Cardiac muscle cell (in vitro differentiated cells and primary cell): ENCODE measurements at regions not wholly inside any gene's neighbourhood (a gene's known extent, or its start where the extent isn't known, plus 50 kb on each side); places are given as distances from the start of the nearest gene placed in this dataset.

Experiments used
- DNase-seq, 2 donors: peaks; one replicate each; pipeline versions ENCODE4 v3.0.0 to v3.0.0-alpha.2; 2010 to 2017; ENCODE audit warnings: low read depth in 1 of 2, low spot score in 1 of 2
- H3K27ac ChIP-seq: fragments of 200-600 bp; sonication (generic); 2 replicates; pipeline ENCODE4 v1.5.1; 2016
- H3K27me3 ChIP-seq: fragments of 200-600 bp; sonication (generic); 2 replicates; pipeline ENCODE4 v1.6.0; 2016; ENCODE audit warnings: control low read depth
- H3K36me3 ChIP-seq: fragments of 200-600 bp; sonication (generic); 2 replicates; pipeline ENCODE4 v1.5.1; 2016; ENCODE audit warnings: control low read depth
- H3K4me1 ChIP-seq: fragments of 200-600 bp; sonication (generic); 2 replicates; pipeline ENCODE4 v1.8.1; 2017; ENCODE audit warnings: low read depth, mild to moderate bottlenecking, mixed run types
- H3K4me3 ChIP-seq: fragments of 200-600 bp; sonication (generic); 2 replicates; pipeline ENCODE4 v1.5.1; 2016; ENCODE audit warnings: mild to moderate bottlenecking
- H3K9me3 ChIP-seq: fragments of 200-600 bp; sonication (generic); 2 replicates; pipeline ENCODE4 v1.5.1; 2017; ENCODE audit warnings: low read depth, mild to moderate bottlenecking, control low read depth
- TF ChIP-seq, protein P1 (sequence below): IDR thresholded peaks from 2 replicates; pipeline ENCODE4 v1.5.1; 2012; ENCODE audit warnings: low read depth, mild to moderate bottlenecking, low read length

DNA sequence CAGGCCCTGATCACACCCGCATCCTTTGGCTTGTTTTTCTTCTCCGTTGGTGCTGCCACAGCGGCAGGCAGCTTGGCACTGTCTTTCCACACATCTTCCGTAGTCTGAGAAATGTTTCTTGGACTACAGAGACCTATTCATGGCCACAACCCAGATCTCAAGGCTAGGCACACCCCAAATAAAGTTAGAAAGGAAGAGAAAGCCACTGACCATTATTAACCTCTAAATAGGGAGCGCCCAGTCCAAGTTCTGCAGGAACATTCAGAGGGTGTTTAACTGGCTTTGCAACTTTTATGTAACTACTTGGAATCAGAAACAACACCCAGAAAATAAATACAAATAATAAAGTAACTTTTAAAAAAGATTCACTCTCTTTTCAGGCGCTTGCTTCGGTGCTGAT, 124.8 kb upstream of the NEDD9 start:
- DNase-seq = no peak
- no peaks in the 10 kb centered on the region for H3K4me1 ChIP-seq
- no peak overlapping the region for H3K27ac ChIP-seq
- H3K27me3 ChIP-seq = no peaks in the 10 kb centered on the region
- TF ChIP-seq, protein P1, sequence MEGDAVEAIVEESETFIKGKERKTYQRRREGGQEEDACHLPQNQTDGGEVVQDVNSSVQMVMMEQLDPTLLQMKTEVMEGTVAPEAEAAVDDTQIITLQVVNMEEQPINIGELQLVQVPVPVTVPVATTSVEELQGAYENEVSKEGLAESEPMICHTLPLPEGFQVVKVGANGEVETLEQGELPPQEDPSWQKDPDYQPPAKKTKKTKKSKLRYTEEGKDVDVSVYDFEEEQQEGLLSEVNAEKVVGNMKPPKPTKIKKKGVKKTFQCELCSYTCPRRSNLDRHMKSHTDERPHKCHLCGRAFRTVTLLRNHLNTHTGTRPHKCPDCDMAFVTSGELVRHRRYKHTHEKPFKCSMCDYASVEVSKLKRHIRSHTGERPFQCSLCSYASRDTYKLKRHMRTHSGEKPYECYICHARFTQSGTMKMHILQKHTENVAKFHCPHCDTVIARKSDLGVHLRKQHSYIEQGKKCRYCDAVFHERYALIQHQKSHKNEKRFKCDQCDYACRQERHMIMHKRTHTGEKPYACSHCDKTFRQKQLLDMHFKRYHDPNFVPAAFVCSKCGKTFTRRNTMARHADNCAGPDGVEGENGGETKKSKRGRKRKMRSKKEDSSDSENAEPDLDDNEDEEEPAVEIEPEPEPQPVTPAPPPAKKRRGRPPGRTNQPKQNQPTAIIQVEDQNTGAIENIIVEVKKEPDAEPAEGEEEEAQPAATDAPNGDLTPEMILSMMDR = no peak
- no peaks in the 10 kb centered on the region for H3K9me3 ChIP-seq
- H3K36me3 ChIP-seq = no peaks in the 10 kb centered on the region
- no peak overlapping the region for H3K4me3 ChIP-seq

DNA sequence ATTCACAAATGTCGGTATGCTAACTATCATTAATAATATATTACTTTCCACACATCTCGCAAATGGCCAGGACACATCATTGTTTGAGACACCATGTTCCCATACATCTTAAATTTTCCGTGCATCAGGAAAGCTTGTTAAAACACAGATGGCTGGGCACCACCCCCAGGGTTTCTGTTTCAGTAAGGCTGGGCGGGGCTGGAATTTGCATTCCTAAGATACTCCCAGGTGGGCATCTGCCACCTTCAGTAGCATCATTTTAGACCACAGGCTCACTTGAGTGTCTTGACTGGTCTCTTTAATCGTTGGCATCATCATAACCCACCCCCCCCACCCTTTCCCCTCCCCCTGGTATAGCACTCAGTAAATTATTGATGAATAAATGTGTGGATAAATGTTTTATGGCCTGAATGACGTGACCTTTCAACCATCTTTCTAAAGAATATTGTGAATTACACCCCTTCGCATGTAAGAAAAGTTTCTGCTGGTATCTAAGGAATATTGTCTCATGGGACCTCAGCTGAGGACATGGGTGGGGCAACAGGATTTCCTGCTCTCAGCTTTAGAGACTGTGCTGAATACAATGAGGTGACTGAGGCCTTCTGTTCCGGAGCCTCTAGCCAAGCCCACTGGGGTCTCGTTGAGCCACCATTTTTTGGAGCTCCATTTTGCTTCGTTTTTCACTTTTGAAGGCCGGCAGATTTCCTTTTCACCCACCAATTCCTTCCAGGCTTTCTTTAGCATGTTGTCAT, 124.1 kb upstream of the NEDD9 start:
- Histone ChIP-seq H3K9me3 (no peaks in the 10 kb centered on the region), H3K4me3 (no peak overlapping the region), H3K4me1 (no peaks in the 10 kb centered on the region), H3K27me3 (no peaks in the 10 kb centered on the region), H3K27ac (no peak overlapping the region), H3K36me3 (no peaks in the 10 kb centered on the region)
- DNase-seq = peak in 1 of 2 donors; percentile 35
- TF ChIP-seq, protein P1 = no peak

DNA sequence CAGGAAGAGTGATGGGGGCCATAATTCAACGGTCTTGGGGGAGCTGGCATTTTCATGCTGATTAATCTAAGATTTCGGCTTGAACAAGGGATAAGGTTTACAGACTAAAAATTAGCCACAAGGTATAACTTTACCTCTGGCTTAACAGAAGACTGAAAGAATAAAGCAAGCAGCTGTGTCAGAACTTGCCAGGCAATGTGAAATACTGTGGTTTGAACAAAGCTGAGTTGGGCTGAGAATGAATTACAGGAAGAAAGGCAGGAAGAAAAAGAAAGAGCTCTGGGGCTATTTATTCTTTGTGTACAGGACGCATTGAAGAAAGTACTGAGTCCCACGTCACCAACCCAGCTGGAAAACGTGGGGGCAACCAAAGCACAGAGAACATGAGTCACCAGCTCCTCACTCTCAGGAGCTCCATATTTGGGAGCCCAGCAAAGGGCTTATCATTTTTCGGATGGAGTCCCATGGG, 121.5 kb upstream of the NEDD9 start:
- DNase-seq = peak in 1 of 2 donors; percentile 90

DNA sequence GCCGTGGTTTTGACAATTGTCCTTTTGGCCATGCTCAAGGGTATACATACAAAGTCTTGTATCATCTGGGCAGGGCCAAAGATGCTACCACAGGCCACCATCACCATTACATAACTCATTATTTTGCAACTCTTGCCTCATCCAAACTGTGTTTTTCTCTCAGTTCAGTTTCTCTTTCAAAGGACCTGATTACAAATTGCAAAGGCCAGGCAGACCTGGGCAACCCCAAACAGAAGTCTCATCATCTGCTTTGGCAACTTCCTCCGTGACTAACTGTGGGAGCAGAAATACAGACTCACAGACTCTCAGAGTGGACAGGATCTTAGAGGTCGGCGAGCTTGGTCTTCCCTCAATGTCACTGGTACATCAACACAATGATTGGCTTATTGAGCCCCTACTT, 117.8 kb upstream of the NEDD9 start:
- Histone ChIP-seq H3K27me3 (no peaks in the 10 kb centered on the region), H3K9me3 (no peaks in the 10 kb centered on the region), H3K4me1 (no peaks in the 10 kb centered on the region), H3K4me3 (no peak overlapping the region), H3K36me3 (no peaks in the 10 kb centered on the region), H3K27ac (no peak overlapping the region)
- TF ChIP-seq, protein P1 = no peak
- peak in 1 of 2 donors; percentile 29 for DNase-seq

More for the DNA sequence above, 121.5 kb upstream of the NEDD9 start:
- Histone ChIP-seq H3K36me3 (no peaks in the 10 kb centered on the region), H3K4me3 (no peak overlapping the region), H3K27ac (no peak overlapping the region), H3K4me1 (no peaks in the 10 kb centered on the region), H3K9me3 (no peaks in the 10 kb centered on the region), H3K27me3 (no peaks in the 10 kb centered on the region)
- TF ChIP-seq, protein P1 = no peak

DNA sequence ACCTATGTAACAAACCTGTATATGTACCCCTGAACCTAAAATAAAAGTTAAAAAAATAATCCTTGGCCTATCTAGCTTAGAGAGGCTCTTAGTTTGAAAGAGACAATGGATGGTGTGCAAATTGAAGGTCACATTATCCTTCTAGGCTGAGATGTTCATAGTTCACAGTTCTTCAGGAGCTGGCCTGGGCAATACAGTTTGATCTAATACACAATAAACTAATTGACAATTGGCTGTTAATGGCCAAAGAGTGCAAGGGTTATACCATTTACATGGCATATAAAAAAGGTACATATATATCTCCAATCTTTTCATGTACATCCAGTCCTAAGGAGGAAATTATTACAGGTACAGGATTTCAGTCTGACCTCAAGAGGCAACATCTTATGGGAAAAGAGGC, 117.4 kb upstream of the NEDD9 start:
- no peaks in the 10 kb centered on the region for H3K4me1 ChIP-seq
- H3K4me3 ChIP-seq = no peak overlapping the region
- H3K27ac ChIP-seq = no peak overlapping the region
- TF ChIP-seq, protein P1 = no peak
- no peak for DNase-seq
- H3K36me3 ChIP-seq = no peaks in the 10 kb centered on the region
- no peaks in the 10 kb centered on the region for H3K9me3 ChIP-seq
- no peaks in the 10 kb centered on the region for H3K27me3 ChIP-seq
